HEK293 (cell line): ENCODE measurements at regions not wholly inside any gene's neighbourhood (a gene's known extent, or its start where the extent isn't known, plus 50 kb on each side); places are given as distances from the start of the nearest gene placed in this dataset.

Experiments
- CTCF ChIA-PET: fragments of 350-600 bp; formaldehyde crosslinking; extraction: SDS; loops from one replicate; lab custom pipeline; 2021; ENCODE audit warnings: antibody characterized with exemption; lab: Yijun Ruan, JAX
- POLR2A ChIA-PET: fragments of 300-600 bp; formaldehyde crosslinking; extraction: SDS; loops from one replicate; lab custom pipeline; 2020; ENCODE audit warnings: antibody characterized with exemption, inconsistent platforms; lab: Yijun Ruan, JAX
- H3K27ac ChIP-seq: fragments of 200-500 bp; sonication (Bioruptor generic); 2 replicates; pipeline ENCODE4 v1.5.1; 2014; ENCODE audit warnings: low read depth, low read length, control low read depth, inconsistent platforms; ENCODE audit errors: extremely low read depth
- H3K36me3 ChIP-seq, 2 experiments: fragments of 200-500 bp in 1 of 2; sonication (Bioruptor generic) in 1 of 2; 1 replicate in 1 of 2; 2 replicates in 1 of 2; pipeline ENCODE4 v1.5.1; 2014 to 2017; ENCODE audit warnings: inconsistent platforms in 2 of 2, low read length in 2 of 2; ENCODE audit not compliant: control insufficient read depth in 2 of 2, insufficient read depth in 1 of 2
- H3K4me1 ChIP-seq: fragments of 200-500 bp; sonication (Bioruptor generic); 2 replicates; pipeline ENCODE4 v1.5.1; 2014; ENCODE audit warnings: mild to moderate bottlenecking, low read length, inconsistent platforms; ENCODE audit not compliant: control insufficient read depth, insufficient read depth
- H3K4me3 ChIP-seq: 2 replicates; pipeline ENCODE4 v1.5.1; 2011; ENCODE audit warnings: low read depth, mild to moderate bottlenecking, control low read depth, low read length, moderate library complexity
- H3K9me3 ChIP-seq: fragments of 200-500 bp; sonication (Bioruptor generic); 2 replicates; pipeline ENCODE4 v1.5.1; 2014; ENCODE audit warnings: low read depth, low read length, inconsistent platforms; ENCODE audit not compliant: control insufficient read depth, insufficient read depth
- PATZ1 ChIP-seq: fragments of 450-650 bp; formaldehyde crosslinking; IDR thresholded peaks from 2 replicates; pipeline ENCODE4 v1.5.1; 2016; ENCODE audit warnings: missing biosample characterization, missing genetic modification characterization
- PRDM2 ChIP-seq: fragments of 450-650 bp; formaldehyde crosslinking; IDR thresholded peaks from 2 replicates; pipeline ENCODE4 v1.5.1; 2016; ENCODE audit warnings: missing biosample characterization, missing genetic modification characterization, borderline replicate concordance
- REST ChIP-seq: fragments of 450-650 bp; formaldehyde crosslinking; IDR thresholded peaks from 2 replicates; pipeline ENCODE4 v1.5.1; 2016; ENCODE audit warnings: missing biosample characterization, missing genetic modification characterization
- SALL2 ChIP-seq: fragments of 450-650 bp; formaldehyde crosslinking; IDR thresholded peaks from 2 replicates; pipeline ENCODE4 v1.5.0; 2017; ENCODE audit warnings: missing biosample characterization, mild to moderate bottlenecking, missing genetic modification characterization, borderline replicate concordance
- SETDB1 ChIP-seq: IDR thresholded peaks from one replicate; pipeline ENCODE4 v1.6.1; 2017; ENCODE audit warnings: mild to moderate bottlenecking, low read length, moderate library complexity, mixed read lengths; ENCODE audit not compliant: insufficient read length
- TSHZ1 ChIP-seq: fragments of 450-650 bp; formaldehyde crosslinking; IDR thresholded peaks from 2 replicates; pipeline ENCODE4 v1.5.1; 2016; ENCODE audit warnings: missing biosample characterization, missing genetic modification characterization, borderline replicate concordance
- ZBTB10 ChIP-seq: fragments of 450-650 bp; formaldehyde crosslinking; IDR thresholded peaks from 2 replicates; pipeline ENCODE4 v1.5.1; 2016; ENCODE audit warnings: missing biosample characterization, missing genetic modification characterization
- ZBTB48 ChIP-seq: fragments of 450-650 bp; formaldehyde crosslinking; IDR thresholded peaks from 2 replicates; pipeline ENCODE4 v1.5.1; 2016; ENCODE audit warnings: missing biosample characterization, missing genetic modification characterization
- ZNF114 ChIP-seq: fragments of 450-650 bp; formaldehyde crosslinking; IDR thresholded peaks from 2 replicates; pipeline ENCODE4 v1.5.0; 2017; ENCODE audit warnings: missing biosample characterization, missing genetic modification characterization
- ZNF311 ChIP-seq: fragments of 450-650 bp; formaldehyde crosslinking; IDR thresholded peaks from 2 replicates; pipeline ENCODE4 v1.5.1; 2017; ENCODE audit warnings: missing biosample characterization, missing genetic modification characterization, borderline replicate concordance
- ZNF513 ChIP-seq: fragments of 450-650 bp; IDR thresholded peaks from 2 replicates; pipeline ENCODE4 v1.5.1; 2018; ENCODE audit warnings: missing biosample characterization, missing genetic modification characterization
- ZNF561 ChIP-seq: fragments of 450-650 bp; IDR thresholded peaks from 2 replicates; pipeline ENCODE4 v1.5.1; 2018; ENCODE audit warnings: missing biosample characterization, missing genetic modification characterization, borderline replicate concordance
- ZNF585B ChIP-seq: fragments of 450-650 bp; formaldehyde crosslinking; IDR thresholded peaks from 2 replicates; pipeline ENCODE4 v1.5.1; 2016; ENCODE audit warnings: missing biosample characterization, missing genetic modification characterization
- ZNF596 ChIP-seq: fragments of 450-650 bp; IDR thresholded peaks from 2 replicates; pipeline ENCODE4 v1.5.0; 2018; ENCODE audit warnings: missing biosample characterization, mild to moderate bottlenecking, missing genetic modification characterization, moderate library complexity
- ZNF629 ChIP-seq: fragments of 450-650 bp; formaldehyde crosslinking; IDR thresholded peaks from 2 replicates; pipeline ENCODE4 v1.5.1; 2017; ENCODE audit warnings: missing biosample characterization, missing genetic modification characterization

GRCh38 chr6:88276331-88276730 is 110.2 kb upstream of the CNR1 start:
- ChIA-PET CTCF (no interaction called here), POLR2A (no interaction called here)
- H3K27ac ChIP-seq = no peak overlapping the region
- TF ChIP-seq PRDM2 (tag by site-specific recombination) = no peak
- no peak for TF ChIP-seq SALL2 (tag by site-specific recombination)
- TF ChIP-seq TSHZ1 (tag by site-specific recombination) = no peak
- TF ChIP-seq ZNF513 = no peak
- TF ChIP-seq PATZ1 (tag by site-specific recombination) = no peak
- TF ChIP-seq ZNF561 (tag by site-specific recombination) = no peak
- TF ChIP-seq ZNF596 (tag by site-specific recombination) = no peak
- no peak for TF ChIP-seq ZBTB48 (tag by site-specific recombination)
- no peak overlapping the region for H3K4me3 ChIP-seq
- H3K9me3 ChIP-seq = no peaks in the 10 kb centered on the region
- no peaks in the 10 kb centered on the region for H3K4me1 ChIP-seq
- no peaks in the 10 kb centered on the region for H3K36me3 ChIP-seq

- POLR2A ChIA-PET = no interaction called here
- Histone ChIP-seq H3K9me3 (no peaks in the 10 kb centered on the region), H3K4me3 (no peak overlapping the region), H3K27ac (no peak overlapping the region), H3K4me1 (no peaks in the 10 kb centered on the region), H3K36me3 (no peaks in the 10 kb centered on the region)
- CTCF ChIA-PET = no interaction called here
- TF ChIP-seq ZBTB10 (tag by site-specific recombination) (no peak), ZNF114 (no peak), ZNF629 (tag by site-specific recombination) (no peak), ZNF311 (tag by site-specific recombination) (no peak), REST (no peak), ZNF585B (tag by site-specific recombination) (no peak), SETDB1 (no peak)
Measured at GRCh38 chr6:88268508-88268907, 102.4 kb upstream of the CNR1 start.
